ENCODE measurements at regions not wholly inside any gene's neighbourhood (a gene's known extent, or its start where the extent isn't known, plus 50 kb on each side); places are given as distances from the start of the nearest gene placed in this dataset.

- peak in 2 of 14 donors; percentile 5 to 89 for DNase-seq
Measured at GRCh38 chr4:41428601-41429279, 109.2 kb upstream of the LIMCH1 start.

GRCh38 chr4:41429280-41429669 lies 108.7 kb upstream of the LIMCH1 start:
- DNase-seq: peak in 1 of 14 donors; percentile 83

GRCh38 chr4:41430792-41431191 lies 107.2 kb upstream of the LIMCH1 start:
- DNase-seq: no peak

- no peak for DNase-seq
Measured at GRCh38 chr4:41431276-41431675, 106.7 kb upstream of the LIMCH1 start.

- peak in 1 of 14 donors; percentile 7 for DNase-seq
Measured at GRCh38 chr4:41432219-41432618, 105.7 kb upstream of the LIMCH1 start.

GRCh38 chr4:41432881-41433280 lies 105.1 kb upstream of the LIMCH1 start:
- DNase-seq: no peak

GRCh38 chr4:41433361-41433760 lies 104.6 kb upstream of the LIMCH1 start:
- DNase-seq: no peak

- DNase-seq: no peak
Measured at GRCh38 chr4:41435510-41435909, 102.4 kb upstream of the LIMCH1 start.

GRCh38 chr4:41436419-41436818 lies 101.5 kb upstream of the LIMCH1 start:
- peak in 1 of 14 donors; percentile 27 for DNase-seq

- DNase-seq: peak in 1 of 14 donors; percentile 41
Measured at GRCh38 chr4:41437111-41437536, 100.8 kb upstream of the LIMCH1 start.

- DNase-seq: no peak
Measured at GRCh38 chr4:41438931-41439297, 99.0 kb upstream of the LIMCH1 start.

- no peak for DNase-seq
Measured at GRCh38 chr4:41442810-41443209, 95.1 kb upstream of the LIMCH1 start.

- DNase-seq: no peak
Measured at GRCh38 chr4:41443340-41444079, 94.4 kb upstream of the LIMCH1 start.

GRCh38 chr4:41446391-41446790 lies 91.6 kb upstream of the LIMCH1 start:
- DNase-seq: no peak

- DNase-seq: no peak
Measured at GRCh38 chr4:41446981-41447725, 90.8 kb upstream of the LIMCH1 start.

GRCh38 chr4:41448934-41449333 lies 89.0 kb upstream of the LIMCH1 start:
- DNase-seq: peak in 2 of 14 donors; percentile 17 to 28

- DNase-seq: no peak
Measured at GRCh38 chr4:41451961-41452360, 86.0 kb upstream of the LIMCH1 start.

- DNase-seq: no peak
Measured at GRCh38 chr4:41452484-41453225, 85.3 kb upstream of the LIMCH1 start.

- no peak for DNase-seq
Measured at GRCh38 chr4:41454423-41454822, 83.5 kb upstream of the LIMCH1 start.

GRCh38 chr4:41455206-41455605 lies 82.8 kb upstream of the LIMCH1 start:
- DNase-seq: no peak

- DNase-seq: peak in 1 of 14 donors; percentile 7
Measured at GRCh38 chr4:41456559-41457101, 81.3 kb upstream of the LIMCH1 start.

- DNase-seq: no peak
Measured at GRCh38 chr4:41458689-41459088, 79.3 kb upstream of the LIMCH1 start.

Data from C1 segment of cervical spinal cord (tissue), 14 donors.